BLaER1 treated with 17β-estradiol and CSF1 and Interleukin-3, amounts not matched to agents 10 nM and 100 nM (cell line): ENCODE measurements at regions not wholly inside any gene's neighbourhood (a gene's known extent, or its start where the extent isn't known, plus 50 kb on each side); places are given as distances from the start of the nearest gene placed in this dataset.
A peak's percentile ranks its signal among the peaks of the same experiment; 100 is the strongest.
"Not testable (repeated sequence)": the region's sequence is repeated elsewhere in the genome, so short reads cannot be mapped to it uniquely, and the experiment has no call there.

Experiments used
- H3K27ac ChIP-seq, 11 experiments: shearing (Covaris generic); formaldehyde crosslinking; 2 replicates each; pipeline ENCODE4 v1.8.1; 2022
- H3K27me3 ChIP-seq, 11 experiments: shearing (Covaris generic); formaldehyde crosslinking; 2 replicates each; pipeline ENCODE4 v1.8.1; 2022
- H3K36me3 ChIP-seq, 11 experiments: shearing (Covaris generic); formaldehyde crosslinking; 2 replicates each; pipeline ENCODE4 v1.8.1; 2022
- H3K4me1 ChIP-seq, 10 experiments: shearing (Covaris generic); formaldehyde crosslinking; 2 replicates each; pipeline ENCODE4 v1.8.1; 2022
- H3K4me2 ChIP-seq, 11 experiments: shearing (Covaris generic); formaldehyde crosslinking; 2 replicates each; pipeline ENCODE4 v1.8.1; 2022
- H3K4me3 ChIP-seq, 10 experiments: shearing (Covaris generic); formaldehyde crosslinking; 2 replicates each; pipeline ENCODE4 v1.8.1; 2022
- H3K9ac ChIP-seq, 11 experiments: shearing (Covaris generic); formaldehyde crosslinking; 2 replicates each; pipeline ENCODE4 v1.8.1; 2022
- H3K9me3 ChIP-seq, 11 experiments: shearing (Covaris generic); formaldehyde crosslinking; replicated peaks in 1 of 11; 2 replicates each; pipeline ENCODE4 v1.8.1; 2022
- H4K20me1 ChIP-seq, 11 experiments: shearing (Covaris generic); formaldehyde crosslinking; 2 replicates each; pipeline ENCODE4 v1.8.1; 2022
- Cebpa-rat ChIP-seq, 11 experiments: shearing (Covaris generic); IDR thresholded peaks; 2 replicates each; pipeline ENCODE4 v1.8.1; 2022

GRCh38 chr7:34225193-34225592 lies 319.9 kb downstream of the BMPER start:
- no peak overlapping the region for H3K4me2 ChIP-seq
- H3K9me3 ChIP-seq: peaks cover 0 to 8% (median 0%) of the 10 kb centered on the region in 11 experiments; a peak in 2 of 22 replicates
- no peak overlapping the region for H3K4me3 ChIP-seq
- H3K4me1 ChIP-seq: peaks cover 0 to 22% (median 18%) of the 10 kb centered on the region in 10 experiments; a peak in 16 of 20 replicates
- no peaks in the 10 kb centered on the region for H3K27me3 ChIP-seq
- H3K9ac ChIP-seq: no peak overlapping the region
- TF ChIP-seq Cebpa-rat (IDR thresholded peaks at IDR 0.05): no peak
- no peak overlapping the region for H3K27ac ChIP-seq
- no peaks in the 10 kb centered on the region for H3K36me3 ChIP-seq
- no peaks in the 10 kb centered on the region for H4K20me1 ChIP-seq

- peak overlapping the region in 4 of 11 experiments; percentile 6 to 51 (median 26); a peak in 5 of 22 replicates for H3K27ac ChIP-seq
- H3K4me2 ChIP-seq: peak overlapping the region in 9 of 11 experiments; percentile 20 to 72 (median 61); a peak in 18 of 22 replicates
- no peaks in the 10 kb centered on the region for H3K36me3 ChIP-seq
- no peak for TF ChIP-seq Cebpa-rat (IDR thresholded peaks at IDR 0.05)
- H3K4me3 ChIP-seq: no peak overlapping the region
- H3K9me3 ChIP-seq: peaks cover 3 to 17% (median 8%) of the 10 kb centered on the region in 11 experiments; a peak in 14 of 22 replicates
- no peak overlapping the region for H3K9ac ChIP-seq
- H3K4me1 ChIP-seq: peaks cover 0 to 22% (median 18%) of the 10 kb centered on the region in 10 experiments; a peak in 16 of 20 replicates
- H4K20me1 ChIP-seq: no peaks in the 10 kb centered on the region
- H3K27me3 ChIP-seq: no peaks in the 10 kb centered on the region
Measured at GRCh38 chr7:34227525-34227924, 322.2 kb downstream of the BMPER start.

GRCh38 chr7:34235101-34235500 lies 329.8 kb downstream of the BMPER start:
- H3K4me3 ChIP-seq, H3K36me3 ChIP-seq, H3K4me1 ChIP-seq, H3K4me2 ChIP-seq, H4K20me1 ChIP-seq, H3K9ac ChIP-seq, H3K27ac ChIP-seq, H3K27me3 ChIP-seq: not testable (repeated sequence)
- peaks cover 3 to 11% (median 6%) of the 10 kb centered on the region in 11 experiments; a peak in 15 of 22 replicates for H3K9me3 ChIP-seq

GRCh38 chr7:34236057-34236456 lies 330.7 kb downstream of the BMPER start:
- no peak overlapping the region for H3K4me3 ChIP-seq
- H3K27ac ChIP-seq: no peak overlapping the region
- no peak overlapping the region for H3K4me2 ChIP-seq
- H4K20me1 ChIP-seq: no peaks in the 10 kb centered on the region
- H3K9me3 ChIP-seq: peaks cover 0 to 4% (median 0%) of the 10 kb centered on the region in 11 experiments; a peak in 4 of 22 replicates
- no peak for TF ChIP-seq Cebpa-rat (IDR thresholded peaks at IDR 0.05)
- no peak overlapping the region for H3K9ac ChIP-seq
- H3K4me1 ChIP-seq: no peaks in the 10 kb centered on the region
- H3K36me3 ChIP-seq: no peaks in the 10 kb centered on the region
- H3K27me3 ChIP-seq: no peaks in the 10 kb centered on the region

GRCh38 chr7:34236839-34237492 lies 331.6 kb downstream of the BMPER start:
- Histone ChIP-seq H4K20me1 (no peaks in the 10 kb centered on the region), H3K9me3 (peaks cover 0 to 4% (median 0%) of the 10 kb centered on the region in 11 experiments; a peak in 1 of 22 replicates), H3K27me3 (no peaks in the 10 kb centered on the region), H3K4me3 (no peak overlapping the region), H3K9ac (no peak overlapping the region), H3K4me1 (no peaks in the 10 kb centered on the region), H3K36me3 (no peaks in the 10 kb centered on the region), H3K27ac (no peak overlapping the region), H3K4me2 (no peak overlapping the region)
- no peak for TF ChIP-seq Cebpa-rat (IDR thresholded peaks at IDR 0.05)

GRCh38 chr7:34237493-34237849 lies 332.1 kb downstream of the BMPER start:
- H4K20me1 ChIP-seq: no peaks in the 10 kb centered on the region

GRCh38 chr7:34240417-34240816 lies 335.1 kb downstream of the BMPER start:
- Histone ChIP-seq H3K36me3 (no peaks in the 10 kb centered on the region), H3K9ac (no peak overlapping the region), H3K9me3 (no peaks in the 10 kb centered on the region), H3K27me3 (no peaks in the 10 kb centered on the region), H3K27ac (no peak overlapping the region), H3K4me2 (no peak overlapping the region), H3K4me1 (no peaks in the 10 kb centered on the region), H3K4me3 (no peak overlapping the region), H4K20me1 (no peaks in the 10 kb centered on the region)
- no peak for TF ChIP-seq Cebpa-rat (IDR thresholded peaks at IDR 0.05)

More at GRCh38 chr7:34237493-34237849, 332.1 kb downstream of the BMPER start:
- H3K27me3 ChIP-seq: no peaks in the 10 kb centered on the region
- H3K4me3 ChIP-seq: no peak overlapping the region
- peaks cover 0 to 4% (median 0%) of the 10 kb centered on the region in 11 experiments; a peak in 1 of 22 replicates for H3K9me3 ChIP-seq
- H3K4me1 ChIP-seq: no peaks in the 10 kb centered on the region
- H3K36me3 ChIP-seq: no peaks in the 10 kb centered on the region
- H3K4me2 ChIP-seq: no peak overlapping the region
- no peak overlapping the region for H3K9ac ChIP-seq
- no peak overlapping the region for H3K27ac ChIP-seq
- TF ChIP-seq Cebpa-rat (IDR thresholded peaks at IDR 0.05): no peak

GRCh38 chr7:34242391-34242790 lies 337.1 kb downstream of the BMPER start:
- H3K4me2 ChIP-seq: no peak overlapping the region
- TF ChIP-seq Cebpa-rat (IDR thresholded peaks at IDR 0.05): no peak
- 0 out of 22 replicates have a peak, but pooled peaks cover 0 to 4% (median 0%) of the 10 kb centered on the region in 11 experiments for H3K9me3 ChIP-seq
- no peak overlapping the region for H3K4me3 ChIP-seq
- H3K4me1 ChIP-seq: peaks cover 7 to 19% (median 14%) of the 10 kb centered on the region in 10 experiments; a peak in 19 of 20 replicates
- no peaks in the 10 kb centered on the region for H3K36me3 ChIP-seq
- H3K27ac ChIP-seq: no peak overlapping the region
- H3K9ac ChIP-seq: no peak overlapping the region
- no peaks in the 10 kb centered on the region for H3K27me3 ChIP-seq
- no peaks in the 10 kb centered on the region for H4K20me1 ChIP-seq

- Histone ChIP-seq H4K20me1 (no peaks in the 10 kb centered on the region), H3K9me3 (0 out of 22 replicates have a peak, but pooled peaks cover 0 to 4% (median 0%) of the 10 kb centered on the region in 11 experiments), H3K9ac (no peak overlapping the region), H3K4me2 (no peak overlapping the region), H3K4me1 (peaks cover 12 to 38% (median 27%) of the 10 kb centered on the region in 10 experiments; a peak in 19 of 20 replicates), H3K36me3 (no peaks in the 10 kb centered on the region), H3K4me3 (no peak overlapping the region), H3K27me3 (no peaks in the 10 kb centered on the region), H3K27ac (no peak overlapping the region)
- no peak for TF ChIP-seq Cebpa-rat (IDR thresholded peaks at IDR 0.05)
Measured at GRCh38 chr7:34245246-34245645, 339.9 kb downstream of the BMPER start.
